HUDEP-2 (cell line): ENCODE measurements at regions not wholly inside any gene's neighbourhood (a gene's known extent, or its start where the extent isn't known, plus 50 kb on each side); places are given as distances from the start of the nearest gene placed in this dataset.
"Not testable (repeated sequence)": the region's sequence is repeated elsewhere in the genome, so short reads cannot be mapped to it uniquely, and the experiment has no call there.

ENCODE experiments used
- DNase-seq, 76 experiments: peaks; one replicate each; lab custom pipeline; 2025; ENCODE audit not compliant: unreplicated experiment in 76 of 76; lab: John Stamatoyannopoulos, UW

- no peak for DNase-seq
Measured at GRCh38 chr10:21041763-21042458, 144.8 kb upstream of the NEBL start.

GRCh38 chr10:21039721-21040120, 142.6 kb upstream of the NEBL start:
- no peak for DNase-seq

DNA sequence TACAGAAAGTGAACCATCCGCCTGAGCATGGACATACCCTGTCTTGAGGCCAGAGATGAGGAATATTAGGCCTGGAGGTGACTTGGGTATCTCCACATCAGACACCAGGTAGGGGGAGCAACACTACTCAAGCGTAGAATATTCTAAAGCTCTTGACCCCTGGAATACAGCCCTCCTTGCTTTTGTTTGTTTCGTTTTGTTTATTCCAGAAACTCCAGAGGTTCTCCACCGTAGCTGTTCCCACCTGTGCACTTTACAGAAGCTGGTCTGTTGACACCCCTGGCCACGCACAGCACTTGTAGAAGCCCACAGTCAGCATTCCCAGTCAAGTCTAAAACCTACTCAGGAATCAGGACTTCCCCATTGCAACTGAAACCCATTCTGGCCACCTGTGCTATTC, 139.6 kb upstream of the NEBL start:
- DNase-seq, result no peak

DNA sequence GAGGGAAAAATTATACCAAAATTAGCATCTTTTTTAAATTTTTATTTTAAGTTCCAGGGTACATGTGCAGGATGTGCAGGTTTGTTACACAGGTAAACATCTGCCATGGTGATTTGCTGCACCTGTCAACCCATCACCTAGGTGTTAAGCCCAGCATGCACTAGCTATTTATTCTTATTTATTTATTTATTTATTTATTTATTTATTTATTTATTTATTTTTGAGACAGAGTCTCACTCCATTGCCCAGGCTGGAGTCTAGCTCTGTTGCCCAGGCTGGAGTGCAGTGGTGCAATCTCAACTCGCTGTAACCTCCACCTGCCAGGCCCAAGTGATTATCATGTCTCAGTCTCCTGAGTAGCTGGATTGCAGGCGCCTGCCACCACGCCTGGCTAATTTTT, 137.7 kb upstream of the NEBL start:
- DNase-seq, result not testable (repeated sequence)

DNA sequence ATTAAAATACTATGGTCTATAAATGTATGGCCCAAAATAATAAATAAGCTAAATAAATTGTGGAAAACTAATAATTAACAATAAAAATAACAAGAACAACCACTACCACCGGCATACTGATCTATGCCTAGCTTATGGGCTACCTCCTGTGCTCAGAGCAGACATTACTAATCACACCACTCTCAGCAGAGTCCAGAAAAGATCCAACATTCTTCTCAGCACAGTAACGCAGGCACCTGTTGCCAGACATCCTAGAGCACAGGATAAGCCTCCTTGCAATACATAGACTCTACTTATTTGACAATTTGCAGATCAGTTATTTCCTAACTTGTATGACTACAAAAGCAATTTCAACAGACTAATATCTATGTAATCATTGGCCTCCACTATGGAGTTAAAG, 137.1 kb upstream of the NEBL start:
- DNase-seq, result no peak

GRCh38 chr10:21032587-21033319, 135.6 kb upstream of the NEBL start:
- DNase-seq, result no peak

DNA sequence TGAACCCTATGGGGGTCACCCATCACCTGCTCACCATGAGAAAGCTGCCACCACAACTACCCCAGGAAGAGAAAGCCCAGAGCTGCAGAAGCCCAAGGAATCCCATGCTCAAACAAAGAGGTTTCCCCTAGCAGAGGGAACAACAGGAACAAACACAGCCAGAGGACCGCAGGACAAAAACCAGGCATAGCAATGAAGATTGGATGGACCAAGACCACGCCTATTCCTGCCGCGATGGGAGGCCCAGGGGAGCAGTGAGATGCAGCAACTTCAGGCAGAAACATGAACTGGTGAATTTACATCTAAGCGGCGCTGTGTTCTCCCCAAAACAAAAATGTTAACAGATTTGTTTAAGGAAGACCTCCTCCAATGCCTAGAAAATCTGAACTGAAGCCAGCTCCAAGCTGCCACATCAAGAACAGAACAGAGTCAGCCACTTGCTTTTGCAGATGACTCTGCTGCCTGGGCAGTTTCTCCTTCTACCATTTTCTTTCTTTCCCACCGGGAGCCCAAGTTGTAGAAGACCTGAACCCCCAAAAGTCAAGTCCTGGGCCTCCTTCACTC, 134.2 kb upstream of the NEBL start:
- no peak for DNase-seq

DNA sequence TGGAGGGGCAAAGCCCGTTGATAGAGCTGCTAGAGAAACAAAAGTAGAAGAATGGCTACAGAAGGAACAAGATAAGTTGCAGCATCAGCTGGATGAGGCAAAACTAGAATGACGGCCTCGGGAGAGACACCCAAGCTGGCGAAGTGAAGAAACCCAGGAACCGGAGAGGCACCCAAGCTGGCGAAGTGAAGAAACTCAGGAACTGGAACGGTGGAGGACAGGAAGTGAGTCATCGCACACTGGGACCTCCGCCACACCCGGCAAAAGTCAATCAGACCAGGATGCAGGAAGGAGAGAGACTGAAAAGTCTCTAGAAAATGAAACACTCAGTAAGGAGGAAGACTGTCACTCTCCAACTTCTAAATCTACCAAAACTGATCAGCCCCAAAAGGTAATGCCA, 133.0 kb upstream of the NEBL start:
- DNase-seq, result no peak

GRCh38 chr10:21022821-21023220, 125.7 kb upstream of the NEBL start:
- no peak for DNase-seq

GRCh38 chr10:21021843-21022594, 124.9 kb upstream of the NEBL start:
- no peak for DNase-seq

DNA sequence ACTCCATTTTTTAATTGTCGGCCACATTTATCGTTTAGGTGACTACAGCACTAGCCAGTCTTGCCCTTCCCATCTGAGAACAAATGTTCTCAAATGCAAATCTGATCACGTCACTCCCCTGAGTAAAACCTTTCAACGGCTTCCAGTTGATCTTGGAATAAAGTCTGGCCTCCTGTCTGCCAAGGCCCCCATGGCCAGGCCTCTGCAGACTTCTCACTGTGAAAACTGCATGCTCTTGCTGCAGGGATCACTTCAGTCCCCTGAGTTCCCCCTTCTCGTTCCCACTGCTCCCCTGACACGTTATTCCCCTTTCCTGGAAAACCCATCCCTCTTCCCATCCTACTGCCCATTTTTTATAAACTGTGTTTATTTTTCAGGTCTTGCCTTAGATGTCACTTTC, 124.1 kb upstream of the NEBL start:
- DNase-seq, result no peak

GRCh38 chr10:21020545-21020944, 123.4 kb upstream of the NEBL start:
- peak in 41 of 76 experiments; percentile 1 to 63 (median 20) for DNase-seq

GRCh38 chr10:21019436-21019835, 122.3 kb upstream of the NEBL start:
- DNase-seq, result no peak

DNA sequence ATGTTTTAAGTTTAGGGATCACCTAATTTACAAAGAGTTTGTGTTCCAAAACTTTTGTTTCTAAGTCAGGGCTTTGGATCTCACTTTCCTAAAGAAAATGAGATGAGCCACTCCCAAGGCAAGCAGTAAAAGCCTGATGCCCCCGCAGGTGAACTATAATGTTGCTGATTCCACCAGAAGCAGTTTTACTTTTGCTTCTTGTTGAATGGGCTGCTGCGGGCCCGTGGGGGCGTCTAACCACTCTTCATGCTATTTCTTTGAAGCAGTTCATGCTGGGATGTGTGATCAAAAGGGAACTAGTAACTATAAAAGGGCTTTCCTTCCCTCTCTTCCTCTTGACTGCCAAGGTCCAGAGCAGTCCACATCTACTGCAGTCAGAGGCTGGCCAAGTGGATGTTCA, 118.7 kb upstream of the NEBL start:
- peak in 1 of 76 experiments; percentile 1 for DNase-seq

DNA sequence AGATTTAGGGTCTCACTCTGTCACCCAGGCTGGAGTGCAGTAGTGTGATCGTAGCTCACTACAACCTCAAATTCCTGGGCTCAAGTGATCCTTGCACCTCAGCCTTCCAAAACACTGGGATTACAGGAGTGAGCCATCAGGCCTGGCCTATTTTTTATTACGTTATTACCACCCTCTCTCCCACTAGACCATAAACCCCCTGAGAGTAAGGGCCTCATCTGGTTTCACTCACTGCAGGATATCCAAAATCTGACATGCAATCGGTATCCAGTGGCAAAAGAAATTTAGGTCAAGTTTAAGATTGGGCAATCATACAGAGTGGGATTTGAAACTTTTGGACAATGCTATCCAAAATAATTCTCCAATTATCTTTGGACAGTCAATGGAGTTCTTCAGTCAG, 117.0 kb upstream of the NEBL start:
- DNase-seq, result no peak

DNA sequence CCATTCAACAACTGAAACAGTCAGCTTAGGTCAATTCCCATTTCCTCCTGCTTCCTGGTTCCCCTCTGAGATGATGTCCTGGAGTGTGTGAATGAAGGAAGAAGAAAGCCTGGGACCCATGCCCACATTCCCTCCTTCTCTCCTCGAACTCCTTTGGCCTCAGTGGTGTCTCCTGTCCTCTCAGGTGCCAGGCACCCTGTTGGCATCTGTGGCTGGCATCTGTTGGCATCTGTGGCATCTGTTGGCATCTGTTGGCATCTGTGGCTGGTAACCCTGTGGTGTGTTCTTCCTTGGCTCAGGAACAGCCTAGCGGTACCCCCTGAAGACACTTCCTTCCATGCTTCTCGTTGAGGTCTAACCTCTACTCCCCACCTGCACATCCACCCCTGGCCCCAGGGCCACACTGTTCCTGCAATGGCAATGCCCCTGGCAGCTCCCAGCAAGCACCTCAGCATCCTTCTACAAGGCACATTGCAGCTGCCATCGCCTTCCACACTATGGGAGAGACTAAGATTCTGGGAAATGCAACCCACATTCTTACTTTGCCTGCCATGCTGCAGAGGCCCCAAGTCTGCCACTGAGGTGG, 114.4 kb upstream of the NEBL start:
- DNase-seq, result no peak

- no peak for DNase-seq
Measured at GRCh38 chr10:21010615-21011014, 113.5 kb upstream of the NEBL start.

DNA sequence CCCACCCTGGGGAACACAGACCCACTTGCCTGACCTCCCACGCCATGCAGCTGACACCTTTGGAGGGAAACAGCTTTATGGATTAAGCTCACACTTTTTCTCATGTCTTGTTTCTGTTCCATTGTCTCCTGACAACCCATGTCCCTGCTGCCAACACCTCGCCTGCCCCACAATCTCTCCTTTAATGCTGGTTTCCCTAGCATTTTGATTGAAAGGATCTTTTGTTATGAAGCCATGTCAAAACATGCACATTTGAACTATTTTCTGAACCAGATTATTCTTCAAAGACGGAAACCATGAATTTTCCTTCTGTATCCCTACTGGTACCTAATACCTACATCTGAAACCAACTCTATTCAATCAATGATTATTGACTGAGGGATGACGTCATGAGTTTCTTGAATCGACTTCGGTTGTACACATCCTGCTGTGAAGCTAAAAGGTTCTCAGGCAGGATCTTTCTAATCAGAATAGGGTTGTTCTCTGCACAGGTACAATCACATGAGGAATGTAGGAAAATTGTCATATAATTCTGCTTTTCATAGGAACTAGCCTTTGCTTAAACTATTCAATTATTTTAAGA, 106.2 kb upstream of the NEBL start:
- DNase-seq, result no peak

GRCh38 chr10:21002091-21002878, 105.2 kb upstream of the NEBL start:
- DNase-seq, result no peak

DNA sequence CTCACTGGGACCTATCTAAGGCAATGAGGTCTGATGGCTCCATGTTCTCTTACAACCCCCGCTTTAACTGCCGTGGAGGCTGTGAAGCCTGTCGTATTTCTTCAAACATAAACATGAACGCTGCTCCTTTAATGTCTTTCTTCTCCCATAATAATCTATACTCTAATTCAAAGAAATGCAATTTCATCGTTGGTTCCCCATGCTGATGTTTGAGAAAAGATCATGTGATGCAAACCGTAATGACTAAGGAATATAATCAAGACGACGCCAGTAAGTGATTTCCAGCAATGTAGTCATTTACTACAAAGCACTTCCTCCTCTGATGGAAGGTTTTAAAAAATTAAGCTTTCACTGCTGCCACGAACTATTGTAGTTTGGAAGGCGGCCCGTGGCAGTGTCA, 102.6 kb upstream of the NEBL start:
- DNase-seq, result no peak
